ENCODE measurements at regions not wholly inside any gene's neighbourhood (a gene's known extent, or its start where the extent isn't known, plus 50 kb on each side); places are given as distances from the start of the nearest gene placed in this dataset.

GRCh38 chr12:59405992-59406391 is 189.8 kb upstream of the SLC16A7 start:
- H4K8ac ChIP-seq (ENCODE audit: low read depth, low read length), result no peak overlapping the region
- H3K4me2 ChIP-seq (ENCODE audit: low read length), result no peak overlapping the region
- no peak overlapping the region for H2BK5ac ChIP-seq (ENCODE audit: low read length)
- H2BK15ac ChIP-seq (replicated peaks; ENCODE audit: low read depth), result no peak overlapping the region
- no peak for DNase-seq
- H3K23ac ChIP-seq (ENCODE audit: low read length), result no peak overlapping the region
- no peak overlapping the region for H3K9ac ChIP-seq (ENCODE audit: low read length)
- no peaks in the 10 kb centered on the region for H3K36me3 ChIP-seq (ENCODE audit: control insufficient read depth, insufficient read depth, low read length)
- H3K79me1 ChIP-seq (ENCODE audit: low read length), result no peaks in the 10 kb centered on the region
- no peaks in the 10 kb centered on the region for H3K27me3 ChIP-seq (ENCODE audit: insufficient read depth, low read length, poor library complexity)
- no peak overlapping the region for H2AK5ac ChIP-seq (ENCODE audit: low read length)
- H3K27ac ChIP-seq (ENCODE audit: low read depth, low read length), result no peak overlapping the region
- H3K4me3 ChIP-seq (ENCODE audit: low read length), result no peak overlapping the region
- no peaks in the 10 kb centered on the region for H3K79me2 ChIP-seq (ENCODE audit: control insufficient read depth, insufficient read depth, low read length)
- no peak overlapping the region for H3K56ac ChIP-seq (ENCODE audit: low read length)
- no peaks in the 10 kb centered on the region for H3K4me1 ChIP-seq (ENCODE audit: control insufficient read depth, low read depth, low read length)
- H4K5ac ChIP-seq (ENCODE audit: low read length), result no peak overlapping the region
- H3K18ac ChIP-seq (ENCODE audit: low read length), result no peak overlapping the region
- no peak overlapping the region for H2BK120ac ChIP-seq (ENCODE audit: low read depth, low read length)
- H3K4ac ChIP-seq (ENCODE audit: low read depth, low read length), result no peak overlapping the region

GRCh38 chr12:59404109-59404650 is 191.6 kb upstream of the SLC16A7 start:
- H2BK5ac ChIP-seq (ENCODE audit: low read length), result no peak overlapping the region
- H3K79me1 ChIP-seq (ENCODE audit: low read length), result no peaks in the 10 kb centered on the region
- no peak overlapping the region for H4K5ac ChIP-seq (ENCODE audit: low read length)

GRCh38 chr12:59403259-59403932 is 192.4 kb upstream of the SLC16A7 start:
- Histone ChIP-seq H3K23ac (ENCODE audit: low read length) (no peak overlapping the region), H3K4me1 (ENCODE audit: control insufficient read depth, low read depth, low read length) (no peaks in the 10 kb centered on the region), H3K4ac (ENCODE audit: low read depth, low read length) (no peak overlapping the region), H3K79me1 (ENCODE audit: low read length) (no peaks in the 10 kb centered on the region), H3K9ac (ENCODE audit: low read length) (no peak overlapping the region), H2BK120ac (ENCODE audit: low read depth, low read length) (no peak overlapping the region), H2BK15ac (replicated peaks; ENCODE audit: low read depth) (no peak overlapping the region), H3K18ac (ENCODE audit: low read length) (no peak overlapping the region), H3K36me3 (ENCODE audit: control insufficient read depth, insufficient read depth, low read length) (no peaks in the 10 kb centered on the region), H3K27ac (ENCODE audit: low read depth, low read length) (no peak overlapping the region), H3K4me3 (ENCODE audit: low read length) (no peak overlapping the region), H3K27me3 (ENCODE audit: insufficient read depth, low read length, poor library complexity) (no peaks in the 10 kb centered on the region), H3K4me2 (ENCODE audit: low read length) (no peak overlapping the region), H2BK5ac (ENCODE audit: low read length) (no peak overlapping the region), H3K79me2 (ENCODE audit: control insufficient read depth, insufficient read depth, low read length) (no peaks in the 10 kb centered on the region), H4K8ac (ENCODE audit: low read depth, low read length) (no peak overlapping the region), H3K56ac (ENCODE audit: low read length) (peak overlapping the region; percentile 17), H4K5ac (ENCODE audit: low read length) (no peak overlapping the region), H2AK5ac (ENCODE audit: low read length) (no peak overlapping the region)
- no CpG with 5 or more reads among the region's 3 CpGs for WGBS (ENCODE audit: extremely low coverage, insufficient coverage, low lambda C conversion rate)
- DNase-seq, result peak; percentile 80

More at GRCh38 chr12:59404109-59404650, 191.6 kb upstream of the SLC16A7 start:
- H3K4me2 ChIP-seq (ENCODE audit: low read length), result no peak overlapping the region
- no peak overlapping the region for H2AK5ac ChIP-seq (ENCODE audit: low read length)
- no peaks in the 10 kb centered on the region for H3K36me3 ChIP-seq (ENCODE audit: control insufficient read depth, insufficient read depth, low read length)
- no peaks in the 10 kb centered on the region for H3K79me2 ChIP-seq (ENCODE audit: control insufficient read depth, insufficient read depth, low read length)
- H3K56ac ChIP-seq (ENCODE audit: low read length), result no peak overlapping the region
- H3K27me3 ChIP-seq (ENCODE audit: insufficient read depth, low read length, poor library complexity), result no peaks in the 10 kb centered on the region
- H3K18ac ChIP-seq (ENCODE audit: low read length), result no peak overlapping the region
- H3K4ac ChIP-seq (ENCODE audit: low read depth, low read length), result no peak overlapping the region
- H2BK15ac ChIP-seq (replicated peaks; ENCODE audit: low read depth), result no peak overlapping the region
- H3K9ac ChIP-seq (ENCODE audit: low read length), result no peak overlapping the region
- H3K4me1 ChIP-seq (ENCODE audit: control insufficient read depth, low read depth, low read length), result no peaks in the 10 kb centered on the region
- H3K4me3 ChIP-seq (ENCODE audit: low read length), result no peak overlapping the region
- H3K27ac ChIP-seq (ENCODE audit: low read depth, low read length), result no peak overlapping the region
- no peak overlapping the region for H4K8ac ChIP-seq (ENCODE audit: low read depth, low read length)
- no peak overlapping the region for H2BK120ac ChIP-seq (ENCODE audit: low read depth, low read length)
- no peak for DNase-seq
- no peak overlapping the region for H3K23ac ChIP-seq (ENCODE audit: low read length)

- Histone ChIP-seq H3K23ac (ENCODE audit: low read length) (no peak overlapping the region), H3K9ac (ENCODE audit: low read length) (no peak overlapping the region), H3K4me2 (ENCODE audit: low read length) (no peak overlapping the region), H4K8ac (ENCODE audit: low read depth, low read length) (no peak overlapping the region), H2AK5ac (ENCODE audit: low read length) (no peak overlapping the region), H3K18ac (ENCODE audit: low read length) (no peak overlapping the region), H3K4ac (ENCODE audit: low read depth, low read length) (no peak overlapping the region), H3K79me2 (ENCODE audit: control insufficient read depth, insufficient read depth, low read length) (no peaks in the 10 kb centered on the region), H3K27me3 (ENCODE audit: insufficient read depth, low read length, poor library complexity) (no peaks in the 10 kb centered on the region), H3K36me3 (ENCODE audit: control insufficient read depth, insufficient read depth, low read length) (no peaks in the 10 kb centered on the region), H3K56ac (ENCODE audit: low read length) (no peak overlapping the region), H3K4me3 (ENCODE audit: low read length) (no peak overlapping the region), H2BK5ac (ENCODE audit: low read length) (no peak overlapping the region), H3K4me1 (ENCODE audit: control insufficient read depth, low read depth, low read length) (no peaks in the 10 kb centered on the region), H2BK15ac (replicated peaks; ENCODE audit: low read depth) (no peak overlapping the region), H2BK120ac (ENCODE audit: low read depth, low read length) (no peak overlapping the region), H4K5ac (ENCODE audit: low read length) (no peak overlapping the region), H3K79me1 (ENCODE audit: low read length) (no peaks in the 10 kb centered on the region), H3K27ac (ENCODE audit: low read depth, low read length) (no peak overlapping the region)
- DNase-seq, result peak; percentile 14
- no CpG with 5 or more reads among the region's 2 CpGs for WGBS (ENCODE audit: extremely low coverage, insufficient coverage, low lambda C conversion rate)
Measured at GRCh38 chr12:59401862-59402261, 194.0 kb upstream of the SLC16A7 start.

- no peak for DNase-seq
- Histone ChIP-seq H3K79me1 (ENCODE audit: low read length) (no peaks in the 10 kb centered on the region), H3K27ac (ENCODE audit: low read depth, low read length) (no peak overlapping the region), H3K9ac (ENCODE audit: low read length) (no peak overlapping the region), H2AK5ac (ENCODE audit: low read length) (no peak overlapping the region), H3K18ac (ENCODE audit: low read length) (no peak overlapping the region), H3K36me3 (ENCODE audit: control insufficient read depth, insufficient read depth, low read length) (no peaks in the 10 kb centered on the region), H2BK120ac (ENCODE audit: low read depth, low read length) (no peak overlapping the region), H3K4me2 (ENCODE audit: low read length) (no peak overlapping the region), H2BK5ac (ENCODE audit: low read length) (no peak overlapping the region), H3K4me1 (ENCODE audit: control insufficient read depth, low read depth, low read length) (no peaks in the 10 kb centered on the region), H3K27me3 (ENCODE audit: insufficient read depth, low read length, poor library complexity) (no peaks in the 10 kb centered on the region), H4K5ac (ENCODE audit: low read length) (no peak overlapping the region), H4K8ac (ENCODE audit: low read depth, low read length) (no peak overlapping the region), H3K79me2 (ENCODE audit: control insufficient read depth, insufficient read depth, low read length) (no peaks in the 10 kb centered on the region), H3K23ac (ENCODE audit: low read length) (no peak overlapping the region), H3K4me3 (ENCODE audit: low read length) (no peak overlapping the region), H3K4ac (ENCODE audit: low read depth, low read length) (no peak overlapping the region), H3K56ac (ENCODE audit: low read length) (no peak overlapping the region), H2BK15ac (replicated peaks; ENCODE audit: low read depth) (no peak overlapping the region)
- no CpG with 5 or more reads among the region's 1 CpG for WGBS (ENCODE audit: extremely low coverage, insufficient coverage, low lambda C conversion rate)
Measured at GRCh38 chr12:59398164-59398563, 197.7 kb upstream of the SLC16A7 start.

- Histone ChIP-seq H3K36me3 (ENCODE audit: control insufficient read depth, insufficient read depth, low read length) (no peaks in the 10 kb centered on the region), H3K27me3 (ENCODE audit: insufficient read depth, low read length, poor library complexity) (no peaks in the 10 kb centered on the region), H3K4me2 (ENCODE audit: low read length) (no peak overlapping the region), H3K23ac (ENCODE audit: low read length) (no peak overlapping the region), H3K79me1 (ENCODE audit: low read length) (no peaks in the 10 kb centered on the region), H3K4ac (ENCODE audit: low read depth, low read length) (no peak overlapping the region), H3K4me3 (ENCODE audit: low read length) (no peak overlapping the region), H2BK5ac (ENCODE audit: low read length) (no peak overlapping the region), H2BK120ac (ENCODE audit: low read depth, low read length) (no peak overlapping the region), H3K18ac (ENCODE audit: low read length) (no peak overlapping the region), H4K8ac (ENCODE audit: low read depth, low read length) (no peak overlapping the region), H2BK15ac (replicated peaks; ENCODE audit: low read depth) (no peak overlapping the region), H3K4me1 (ENCODE audit: control insufficient read depth, low read depth, low read length) (no peaks in the 10 kb centered on the region), H3K9ac (ENCODE audit: low read length) (no peak overlapping the region), H3K79me2 (ENCODE audit: control insufficient read depth, insufficient read depth, low read length) (no peaks in the 10 kb centered on the region), H3K27ac (ENCODE audit: low read depth, low read length) (no peak overlapping the region), H2AK5ac (ENCODE audit: low read length) (no peak overlapping the region), H4K5ac (ENCODE audit: low read length) (no peak overlapping the region), H3K56ac (ENCODE audit: low read length) (no peak overlapping the region)
- WGBS (ENCODE audit: extremely low coverage, insufficient coverage, low lambda C conversion rate), result no CpG with 5 or more reads among the region's 4 CpGs
- DNase-seq, result no peak
Measured at GRCh38 chr12:59396919-59397318, 198.9 kb upstream of the SLC16A7 start.

Data from mesendoderm (in vitro differentiated cells).